SH-SY5Y (cell line): ENCODE measurements at regions not wholly inside any gene's neighbourhood (a gene's known extent, or its start where the extent isn't known, plus 50 kb on each side); places are given as distances from the start of the nearest gene placed in this dataset.

ENCODE experiments used
- GATA2 ChIP-seq: IDR thresholded peaks from 2 replicates; pipeline ENCODE4 v1.6.1; 2011; ENCODE audit warnings: mild to moderate bottlenecking, low read depth, low read length
- GATA3 ChIP-seq: IDR thresholded peaks from 2 replicates; pipeline ENCODE4 v1.6.1; 2011; ENCODE audit warnings: low read depth, mild to moderate bottlenecking, low read length, moderate library complexity

GRCh38 chr1:4553761-4554160 is 100.6 kb upstream of the AJAP1 start:
- TF ChIP-seq GATA2 = no peak
- no peak for TF ChIP-seq GATA3

GRCh38 chr1:4554271-4554865 is 100.0 kb upstream of the AJAP1 start:
- TF ChIP-seq GATA2 (no peak), GATA3 (no peak)

GRCh38 chr1:4557949-4558348 is 96.5 kb upstream of the AJAP1 start:
- TF ChIP-seq GATA3 (no peak), GATA2 (no peak)

- no peak for TF ChIP-seq GATA2
- TF ChIP-seq GATA3 = no peak
Observed at GRCh38 chr1:4561205-4561604, 93.2 kb upstream of the AJAP1 start.

GRCh38 chr1:4562321-4562720 is 92.1 kb upstream of the AJAP1 start:
- TF ChIP-seq GATA2 (no peak), GATA3 (no peak)

- TF ChIP-seq GATA3 = no peak
- TF ChIP-seq GATA2 = no peak
Observed at GRCh38 chr1:4563586-4563985, 90.8 kb upstream of the AJAP1 start.

- no peak for TF ChIP-seq GATA2
- no peak for TF ChIP-seq GATA3
Observed at GRCh38 chr1:4564051-4564450, 90.4 kb upstream of the AJAP1 start.

- no peak for TF ChIP-seq GATA3
- no peak for TF ChIP-seq GATA2
Observed at GRCh38 chr1:4565166-4565565, 89.2 kb upstream of the AJAP1 start.

GRCh38 chr1:4565801-4566449 is 88.5 kb upstream of the AJAP1 start:
- TF ChIP-seq GATA3 = no peak
- TF ChIP-seq GATA2 = no peak

- no peak for TF ChIP-seq GATA2
- TF ChIP-seq GATA3 = no peak
Observed at GRCh38 chr1:4571263-4571662, 83.1 kb upstream of the AJAP1 start.

- TF ChIP-seq GATA3 = no peak
- no peak for TF ChIP-seq GATA2
Observed at GRCh38 chr1:4573526-4573925, 80.9 kb upstream of the AJAP1 start.

- TF ChIP-seq GATA2 (no peak), GATA3 (no peak)
Observed at GRCh38 chr1:4581807-4582206, 72.6 kb upstream of the AJAP1 start.

GRCh38 chr1:4584449-4584848 is 70.0 kb upstream of the AJAP1 start:
- TF ChIP-seq GATA3 (no peak), GATA2 (no peak)

GRCh38 chr1:4585216-4585615 is 69.2 kb upstream of the AJAP1 start:
- no peak for TF ChIP-seq GATA3
- no peak for TF ChIP-seq GATA2

GRCh38 chr1:4585705-4586104 is 68.7 kb upstream of the AJAP1 start:
- TF ChIP-seq GATA2 = no peak
- no peak for TF ChIP-seq GATA3
